Stimulated activated CD8-positive, alpha-beta memory T cell treated with anti-CD3 and anti-CD28 coated beads, Interleukin-4, amount 100 ng/mL, for 4 hours (primary cell): ENCODE measurements at regions not wholly inside any gene's neighbourhood (a gene's known extent, or its start where the extent isn't known, plus 50 kb on each side); places are given as distances from the start of the nearest gene placed in this dataset.

Experiments
- DNase-seq, 2 donors: peaks; one replicate each; pipeline ENCODE4 v3.0.0-alpha.2; 2020; ENCODE audit warnings: low read depth in 2 of 2, low spot score in 1 of 2

GRCh38 chr9:550333-550732 is 291.2 kb upstream of the DMRT1 start:
- DNase-seq = no peak

GRCh38 chr9:551986-552929 is 289.2 kb upstream of the DMRT1 start:
- no peak for DNase-seq

- no peak for DNase-seq
Measured at GRCh38 chr9:555493-555892, 286.0 kb upstream of the DMRT1 start.

GRCh38 chr9:556199-556598 is 285.3 kb upstream of the DMRT1 start:
- DNase-seq = no peak

DNA sequence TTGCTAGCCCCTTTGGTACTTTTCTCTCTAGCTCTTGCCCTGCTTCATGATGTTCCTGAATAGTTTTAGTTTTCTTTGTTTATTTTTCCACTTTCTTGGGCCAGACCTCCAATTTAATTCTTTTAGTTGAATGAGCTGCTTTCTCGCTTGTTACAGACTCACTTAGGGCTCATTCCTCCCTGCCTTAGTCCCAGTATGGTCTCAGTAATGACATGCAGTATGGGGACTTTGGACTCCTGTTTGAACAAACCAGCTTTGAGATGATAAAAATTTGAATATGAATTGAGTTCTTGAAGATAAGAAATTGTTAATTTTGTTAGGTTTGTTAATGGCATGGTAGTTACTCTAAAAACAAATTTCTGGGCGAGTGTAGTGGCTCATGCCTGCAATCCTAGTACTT is 284.8 kb upstream of the DMRT1 start:
- no peak for DNase-seq

GRCh38 chr9:557601-558201 is 283.8 kb upstream of the DMRT1 start:
- no peak for DNase-seq

DNA sequence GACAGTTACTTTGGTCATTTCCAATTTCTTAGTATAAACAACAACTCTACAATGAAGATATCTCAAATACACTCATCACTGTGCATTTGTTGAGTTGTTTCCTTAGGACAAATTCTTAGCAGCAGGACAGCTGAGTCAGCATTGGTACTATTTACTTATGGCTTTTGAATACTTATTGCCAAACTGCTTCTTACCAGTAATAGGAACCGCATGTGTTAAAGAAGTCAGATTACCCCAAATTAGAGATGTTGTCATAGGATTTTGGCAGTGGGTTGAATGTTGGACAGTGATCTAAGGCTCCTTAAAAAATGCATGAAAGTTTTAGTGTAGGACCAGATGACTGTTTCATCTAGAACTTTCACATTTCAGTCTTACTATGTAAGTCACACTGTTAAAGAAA is 280.1 kb upstream of the DMRT1 start:
- DNase-seq = no peak

- no peak for DNase-seq
Measured at GRCh38 chr9:563200-563599, 278.3 kb upstream of the DMRT1 start.

DNA sequence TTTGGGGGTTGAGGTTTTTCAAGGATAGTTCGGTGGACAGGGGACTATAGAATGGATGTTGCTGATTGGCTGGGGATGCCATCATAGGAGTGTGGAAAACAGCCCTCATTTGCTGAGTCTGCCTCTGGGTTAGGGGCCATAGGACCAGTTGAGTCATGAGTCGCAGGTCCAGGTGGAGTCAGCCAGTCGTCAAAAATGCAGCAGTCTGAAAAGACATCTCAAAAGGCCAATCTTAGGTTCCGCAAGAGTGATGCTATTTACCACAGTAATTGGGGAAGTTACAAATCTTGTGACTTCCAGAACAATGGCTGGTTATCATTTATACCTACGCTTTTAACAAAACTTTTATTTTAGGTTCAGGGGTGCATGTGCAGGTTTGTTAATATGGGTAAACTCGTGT is 276.0 kb upstream of the DMRT1 start:
- DNase-seq = no peak

DNA sequence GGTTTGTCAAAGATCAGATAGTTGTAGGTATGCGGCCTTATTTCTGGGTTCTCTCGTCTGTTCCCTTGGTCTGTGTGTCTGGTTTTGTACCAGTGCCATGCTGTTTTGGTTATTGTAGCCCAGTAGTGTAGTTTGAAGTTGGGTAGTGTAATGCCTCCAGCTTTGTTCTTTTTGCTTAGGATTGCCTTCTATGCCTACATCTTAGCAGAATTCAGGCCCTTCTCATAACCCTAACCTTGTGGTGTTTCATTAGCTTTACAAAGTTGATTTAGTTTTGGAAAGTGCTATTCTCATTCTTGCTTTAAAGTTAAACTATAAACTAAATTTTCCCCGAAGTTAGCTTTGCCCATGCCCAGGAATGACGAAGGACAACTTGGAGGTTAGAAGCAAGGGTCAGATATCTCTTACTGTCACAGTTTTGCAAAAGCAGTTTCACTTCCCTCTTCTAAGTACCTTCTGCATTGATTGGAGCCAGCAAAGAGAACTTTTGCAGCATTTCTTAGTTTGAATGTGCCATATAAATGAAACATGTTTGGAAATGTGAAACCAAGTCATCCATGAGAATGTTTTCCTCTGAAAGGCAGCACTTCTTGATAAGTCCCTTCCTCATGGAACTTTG is 274.3 kb upstream of the DMRT1 start:
- DNase-seq = no peak

DNA sequence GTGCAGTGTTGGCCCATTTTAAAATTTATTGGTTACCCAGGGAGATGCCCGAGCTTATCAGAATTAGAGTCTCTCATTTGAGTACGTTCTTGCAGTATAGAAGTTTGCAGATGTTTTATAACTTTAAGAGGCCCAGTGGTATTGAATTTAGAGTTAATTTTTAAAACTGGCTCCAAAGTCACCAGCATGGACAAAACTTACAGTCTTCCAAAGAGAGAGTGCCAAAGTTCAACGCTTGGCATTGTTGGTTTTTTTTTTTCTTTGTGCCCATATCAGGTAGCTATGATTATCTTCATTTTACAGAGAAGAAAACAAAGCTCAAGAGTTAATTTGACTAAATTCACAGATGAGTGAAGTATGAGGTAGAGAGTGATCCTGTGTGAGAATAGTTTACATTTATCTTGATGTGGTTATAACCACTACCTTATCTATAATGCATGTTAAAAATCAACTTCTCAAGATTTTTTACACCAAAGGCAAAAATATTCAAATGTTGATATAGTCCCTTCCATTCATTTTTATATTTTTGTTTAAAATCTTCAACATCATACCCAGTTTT is 273.7 kb upstream of the DMRT1 start:
- DNase-seq = no peak

GRCh38 chr9:569296-569695 is 272.2 kb upstream of the DMRT1 start:
- no peak for DNase-seq

GRCh38 chr9:570187-570586 is 271.3 kb upstream of the DMRT1 start:
- no peak for DNase-seq

DNA sequence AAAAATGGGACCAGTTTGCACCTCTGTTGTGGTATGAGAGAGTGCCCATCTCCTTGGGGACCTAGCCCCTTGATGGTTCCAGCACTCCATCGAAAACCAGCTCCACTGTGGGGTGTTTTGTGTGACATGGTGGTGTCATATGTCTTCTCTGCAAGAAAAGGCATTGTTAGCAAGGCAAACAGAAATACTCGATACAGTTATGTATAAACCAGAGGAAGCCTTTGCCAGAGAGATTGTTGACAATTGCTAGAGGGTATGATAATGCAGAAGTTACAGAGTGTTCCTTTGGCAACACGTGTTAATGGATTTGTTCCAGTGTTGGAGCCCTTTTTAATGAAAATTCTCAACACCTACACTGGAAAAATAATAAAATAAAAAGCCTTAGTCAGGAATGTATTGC is 270.4 kb upstream of the DMRT1 start:
- no peak for DNase-seq

DNA sequence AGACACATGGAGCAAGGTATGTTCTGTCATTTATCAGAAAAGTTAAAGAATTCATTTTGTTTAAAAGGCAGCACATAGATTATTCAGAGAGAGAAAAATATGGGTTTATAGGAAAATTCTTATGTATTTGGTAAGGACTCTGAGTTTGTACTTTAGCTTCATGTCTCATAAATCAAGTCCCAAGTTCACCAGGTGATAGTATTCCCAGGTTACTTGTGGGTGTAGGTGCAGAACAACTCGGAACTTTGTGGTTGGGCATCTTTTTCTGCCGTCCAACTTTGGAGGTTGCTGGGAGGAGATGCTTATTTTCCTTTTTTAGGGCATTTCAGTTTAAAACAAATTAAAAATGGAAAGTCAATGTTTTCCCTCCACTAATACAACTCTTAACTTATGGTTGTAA is 269.8 kb upstream of the DMRT1 start:
- DNase-seq = no peak

GRCh38 chr9:573691-574410 is 267.6 kb upstream of the DMRT1 start:
- no peak for DNase-seq

- no peak for DNase-seq
Measured at GRCh38 chr9:575139-575538, 266.4 kb upstream of the DMRT1 start.

DNA sequence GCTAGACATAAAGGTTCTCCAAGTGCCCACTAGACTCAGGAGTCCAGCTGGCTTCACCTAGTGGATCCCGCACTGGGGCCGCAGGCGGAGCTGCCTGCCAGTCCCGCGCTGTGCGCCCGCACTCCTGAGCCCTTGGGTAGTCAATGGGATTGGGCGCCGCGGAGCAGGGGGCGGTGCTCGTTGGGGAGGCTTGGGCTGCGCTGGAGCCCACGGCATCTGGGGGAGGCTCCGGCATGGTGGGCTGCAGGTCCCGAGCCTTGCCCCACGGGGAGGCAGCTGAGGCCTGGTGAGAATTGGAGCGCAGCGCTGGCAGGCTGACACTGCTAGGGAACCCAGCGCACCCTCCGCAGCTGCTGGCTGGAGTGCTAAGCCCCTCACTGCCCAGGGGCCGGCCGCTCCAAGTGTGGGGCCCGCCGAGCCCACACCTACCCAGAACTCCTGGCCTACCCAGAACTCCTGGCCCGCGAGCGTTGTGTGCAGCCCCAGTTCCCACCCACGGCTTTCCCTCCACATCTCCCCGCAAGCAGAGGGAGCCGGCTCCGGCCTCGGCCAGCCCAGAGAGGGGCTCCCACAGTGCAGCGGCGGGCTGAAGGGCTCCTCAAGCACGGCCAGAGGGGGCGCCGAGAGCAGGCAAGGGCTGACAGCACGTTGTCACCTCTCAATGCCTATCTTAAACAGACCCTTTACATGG is 260.7 kb upstream of the DMRT1 start:
- no peak for DNase-seq

DNA sequence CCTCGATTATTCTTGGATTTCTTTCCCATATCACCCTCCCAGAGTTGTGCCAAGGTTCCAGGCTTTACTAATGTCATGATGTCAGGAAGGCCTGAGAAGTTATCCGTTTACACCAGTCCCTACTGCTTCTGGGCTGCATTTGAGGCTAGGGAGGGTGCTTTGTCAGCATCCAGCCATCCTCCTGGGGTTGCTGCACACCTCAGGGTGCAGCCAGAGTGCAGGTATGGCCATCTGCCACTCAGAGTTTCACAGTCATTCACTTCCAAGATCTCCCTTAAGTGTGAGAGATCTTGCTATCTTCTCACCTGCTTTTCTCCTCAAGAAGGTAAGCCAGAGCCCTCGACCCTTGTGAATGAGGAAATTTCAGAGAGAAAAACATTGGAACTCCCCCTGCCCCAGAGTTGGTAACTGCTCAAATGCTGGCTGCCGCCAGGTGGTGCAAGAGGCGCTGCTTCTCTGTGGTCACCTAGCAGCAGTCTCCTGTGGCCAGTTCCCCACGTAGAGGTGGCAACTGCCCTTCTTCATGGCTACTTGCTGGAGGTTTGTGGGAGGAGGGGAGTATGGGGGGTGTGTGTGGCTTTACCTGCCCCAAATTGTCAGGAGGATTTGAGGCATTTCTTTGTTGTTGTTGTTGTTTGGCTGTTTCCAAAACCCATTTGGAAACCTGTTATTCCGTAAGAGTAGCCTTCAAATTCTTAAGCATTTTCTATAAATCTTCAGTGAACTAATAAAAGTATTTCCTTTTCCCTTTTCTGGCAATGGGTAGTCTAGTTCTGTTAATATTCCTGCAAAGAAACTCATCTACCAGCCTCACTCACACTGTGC is 259.6 kb upstream of the DMRT1 start:
- DNase-seq = no peak

GRCh38 chr9:582775-583174 is 258.7 kb upstream of the DMRT1 start:
- DNase-seq = no peak
